ENCODE measurements at regions not wholly inside any gene's neighbourhood (a gene's known extent, or its start where the extent isn't known, plus 50 kb on each side); places are given as distances from the start of the nearest gene placed in this dataset.

GRCh38 chr2:23206650-23207049 lies 178.3 kb upstream of the KLHL29 start:
- DNase-seq (ENCODE audit: low read depth) = no peak

DNA sequence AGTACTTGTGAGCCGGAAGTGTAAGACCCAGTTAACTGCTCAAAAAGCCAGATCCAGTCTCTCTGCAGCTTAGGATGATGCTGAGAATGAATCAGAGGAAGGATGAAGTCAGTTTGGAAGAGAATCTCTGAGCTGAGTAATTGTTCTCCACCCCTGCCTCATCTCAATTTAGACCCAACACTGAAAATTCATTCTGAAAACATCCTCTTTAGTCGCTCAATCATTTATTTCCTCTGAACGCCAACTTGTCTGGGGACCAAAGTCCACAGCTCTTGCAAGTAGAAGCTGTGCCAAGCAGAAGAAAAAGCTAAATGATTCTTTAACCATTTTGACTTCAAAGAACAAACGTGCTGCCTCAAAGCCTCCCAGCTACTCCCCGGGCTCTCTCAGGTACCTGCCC lies 177.1 kb upstream of the KLHL29 start:
- no peak overlapping the region for H3K4me3 ChIP-seq (ENCODE audit: low read length)
- TF ChIP-seq, protein P1, sequence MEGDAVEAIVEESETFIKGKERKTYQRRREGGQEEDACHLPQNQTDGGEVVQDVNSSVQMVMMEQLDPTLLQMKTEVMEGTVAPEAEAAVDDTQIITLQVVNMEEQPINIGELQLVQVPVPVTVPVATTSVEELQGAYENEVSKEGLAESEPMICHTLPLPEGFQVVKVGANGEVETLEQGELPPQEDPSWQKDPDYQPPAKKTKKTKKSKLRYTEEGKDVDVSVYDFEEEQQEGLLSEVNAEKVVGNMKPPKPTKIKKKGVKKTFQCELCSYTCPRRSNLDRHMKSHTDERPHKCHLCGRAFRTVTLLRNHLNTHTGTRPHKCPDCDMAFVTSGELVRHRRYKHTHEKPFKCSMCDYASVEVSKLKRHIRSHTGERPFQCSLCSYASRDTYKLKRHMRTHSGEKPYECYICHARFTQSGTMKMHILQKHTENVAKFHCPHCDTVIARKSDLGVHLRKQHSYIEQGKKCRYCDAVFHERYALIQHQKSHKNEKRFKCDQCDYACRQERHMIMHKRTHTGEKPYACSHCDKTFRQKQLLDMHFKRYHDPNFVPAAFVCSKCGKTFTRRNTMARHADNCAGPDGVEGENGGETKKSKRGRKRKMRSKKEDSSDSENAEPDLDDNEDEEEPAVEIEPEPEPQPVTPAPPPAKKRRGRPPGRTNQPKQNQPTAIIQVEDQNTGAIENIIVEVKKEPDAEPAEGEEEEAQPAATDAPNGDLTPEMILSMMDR (conservative IDR thresholded peaks at IDR 0.05; ENCODE audit: low read depth, low read length) = no peak
- DNase-seq (ENCODE audit: low read depth) = no peak

More at GRCh38 chr2:23206650-23207049, 178.3 kb upstream of the KLHL29 start:
- no peak overlapping the region for H3K4me3 ChIP-seq (ENCODE audit: low read length)
- TF ChIP-seq, protein P1 (conservative IDR thresholded peaks at IDR 0.05; ENCODE audit: low read depth, low read length) = no peak

GRCh38 chr2:23208339-23208738 lies 176.6 kb upstream of the KLHL29 start:
- H3K4me3 ChIP-seq (ENCODE audit: low read length) = no peak overlapping the region
- no peak for DNase-seq (ENCODE audit: low read depth)
- TF ChIP-seq, protein P1 (conservative IDR thresholded peaks at IDR 0.05; ENCODE audit: low read depth, low read length) = no peak

- TF ChIP-seq, protein P1 (conservative IDR thresholded peaks at IDR 0.05; ENCODE audit: low read depth, low read length) = no peak
- H3K4me3 ChIP-seq (ENCODE audit: low read length) = no peak overlapping the region
- no peak for DNase-seq (ENCODE audit: low read depth)
These were observed 175.9 kb upstream of the KLHL29 start for GRCh38 chr2:23209059-23209458.

DNA sequence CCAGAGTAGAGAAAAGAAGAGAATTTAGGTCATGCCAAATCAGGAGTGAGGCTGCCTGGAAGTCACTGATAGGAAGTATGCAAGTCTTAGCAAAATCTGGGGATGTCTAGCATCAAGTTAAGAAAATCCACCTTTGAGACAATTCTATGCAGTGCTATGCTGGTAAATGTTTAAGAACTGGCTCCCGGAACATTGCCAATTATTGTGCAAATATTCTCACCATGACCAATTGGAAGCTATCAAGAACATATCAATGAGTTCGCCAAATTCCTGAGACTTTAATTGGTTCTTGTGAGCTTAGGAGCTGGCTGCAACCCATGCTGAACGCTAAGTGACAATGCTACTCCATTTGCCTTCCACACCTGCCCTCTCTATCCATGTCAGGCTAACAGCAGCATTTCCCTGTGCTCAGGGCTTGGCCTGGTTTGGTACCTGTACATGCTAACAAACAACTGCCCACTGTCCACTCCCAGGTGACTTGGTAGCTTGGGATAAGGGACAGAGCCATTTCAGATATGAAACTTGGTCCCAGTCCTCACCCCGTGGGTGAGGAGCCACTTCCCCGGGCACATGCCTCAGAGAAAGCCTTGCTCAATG lies 172.9 kb upstream of the KLHL29 start:
- H3K4me3 ChIP-seq (ENCODE audit: low read length) = no peak overlapping the region
- TF ChIP-seq, protein P1 (conservative IDR thresholded peaks at IDR 0.05; ENCODE audit: low read depth, low read length) = no peak
- no peak for DNase-seq (ENCODE audit: low read depth)

GRCh38 chr2:23213196-23213595 lies 171.8 kb upstream of the KLHL29 start:
- DNase-seq (ENCODE audit: low read depth) = no peak
- TF ChIP-seq, protein P1 (conservative IDR thresholded peaks at IDR 0.05; ENCODE audit: low read depth, low read length) = no peak
- no peak overlapping the region for H3K4me3 ChIP-seq (ENCODE audit: low read length)

DNA sequence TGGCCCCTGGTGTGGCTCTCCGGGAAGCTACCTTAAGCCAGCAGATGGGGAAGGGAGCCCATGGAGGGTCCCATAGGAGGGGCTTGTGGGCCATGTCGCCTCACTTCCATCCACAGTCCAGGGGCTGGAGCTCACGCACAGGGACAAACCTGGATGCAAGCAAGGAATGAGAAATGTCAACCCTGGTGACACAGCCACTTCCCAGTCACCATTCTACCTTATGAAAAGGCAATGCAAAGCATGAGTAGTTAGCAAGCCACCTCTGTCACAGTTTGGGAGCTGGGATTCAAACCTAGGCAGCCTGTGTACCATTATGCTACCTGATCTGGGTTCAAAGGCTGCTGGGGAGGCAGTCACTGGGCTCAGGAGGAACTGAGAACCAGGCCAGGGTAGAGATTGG lies 170.0 kb upstream of the KLHL29 start:
- no peak for DNase-seq (ENCODE audit: low read depth)
- TF ChIP-seq, protein P1 (conservative IDR thresholded peaks at IDR 0.05; ENCODE audit: low read depth, low read length) = no peak
- no peak overlapping the region for H3K4me3 ChIP-seq (ENCODE audit: low read length)

Data from retinal pigment epithelial cell (primary cell).